ENCODE measurements at regions not wholly inside any gene's neighbourhood (a gene's known extent, or its start where the extent isn't known, plus 50 kb on each side); places are given as distances from the start of the nearest gene placed in this dataset.

DNA sequence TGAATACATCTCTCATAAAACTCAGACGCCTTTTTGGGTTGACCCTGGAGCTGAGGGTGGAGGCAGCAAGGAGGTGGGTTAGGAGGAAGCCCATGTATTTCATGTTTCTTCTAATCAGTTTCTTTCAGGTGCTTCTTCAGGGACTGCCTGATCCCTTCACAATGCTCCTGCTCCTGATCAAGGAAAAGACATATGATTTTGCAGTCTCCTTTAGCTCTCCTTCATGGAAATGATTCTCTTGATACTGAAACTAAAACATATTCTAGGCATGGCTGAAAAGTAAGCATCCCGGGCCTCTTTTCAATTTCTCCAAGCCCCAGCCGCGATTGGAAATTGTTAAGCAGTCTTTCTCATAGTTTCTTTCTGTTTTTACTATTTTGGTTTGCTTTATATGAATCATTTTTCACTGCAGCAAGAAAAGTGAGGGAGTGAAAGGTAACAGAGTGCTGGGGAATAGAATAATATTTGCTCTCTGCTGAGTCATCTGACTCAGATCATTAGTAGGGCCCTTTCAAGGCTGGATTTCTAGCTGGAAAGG, 730.7 kb downstream of the CDH11 start:
- TF ChIP-seq POLR2A (IDR thresholded peaks at IDR 0.05), result no peak
- TF ChIP-seq, protein P1, sequence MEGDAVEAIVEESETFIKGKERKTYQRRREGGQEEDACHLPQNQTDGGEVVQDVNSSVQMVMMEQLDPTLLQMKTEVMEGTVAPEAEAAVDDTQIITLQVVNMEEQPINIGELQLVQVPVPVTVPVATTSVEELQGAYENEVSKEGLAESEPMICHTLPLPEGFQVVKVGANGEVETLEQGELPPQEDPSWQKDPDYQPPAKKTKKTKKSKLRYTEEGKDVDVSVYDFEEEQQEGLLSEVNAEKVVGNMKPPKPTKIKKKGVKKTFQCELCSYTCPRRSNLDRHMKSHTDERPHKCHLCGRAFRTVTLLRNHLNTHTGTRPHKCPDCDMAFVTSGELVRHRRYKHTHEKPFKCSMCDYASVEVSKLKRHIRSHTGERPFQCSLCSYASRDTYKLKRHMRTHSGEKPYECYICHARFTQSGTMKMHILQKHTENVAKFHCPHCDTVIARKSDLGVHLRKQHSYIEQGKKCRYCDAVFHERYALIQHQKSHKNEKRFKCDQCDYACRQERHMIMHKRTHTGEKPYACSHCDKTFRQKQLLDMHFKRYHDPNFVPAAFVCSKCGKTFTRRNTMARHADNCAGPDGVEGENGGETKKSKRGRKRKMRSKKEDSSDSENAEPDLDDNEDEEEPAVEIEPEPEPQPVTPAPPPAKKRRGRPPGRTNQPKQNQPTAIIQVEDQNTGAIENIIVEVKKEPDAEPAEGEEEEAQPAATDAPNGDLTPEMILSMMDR (IDR thresholded peaks at IDR 0.05), result no peak
